Adrenal gland (tissue), 5 donors: ENCODE measurements at regions not wholly inside any gene's neighbourhood (a gene's known extent, or its start where the extent isn't known, plus 50 kb on each side); places are given as distances from the start of the nearest gene placed in this dataset.

Experiments used
- CTCF ChIP-seq, 6 experiments: fragments of 450-650 bp in 4 of 6; fragments of 200-600 bp in 2 of 6; sonication (generic) in 1 of 6; IDR thresholded peaks; 1 replicate in 5 of 6; 2 replicates in 1 of 6; pipeline versions ENCODE4 v1.5.1 to v1.8.0; 2016 to 2021; ENCODE audit warnings: antibody characterized with exemption in 6 of 6, mild to moderate bottlenecking in 2 of 6, moderate library complexity in 1 of 6
- POLR2A ChIP-seq, 2 donors: fragments of 450-650 bp; IDR thresholded peaks; one replicate each; pipeline ENCODE4 v1.6.1; 2017; ENCODE audit warnings: antibody characterized with exemption in 2 of 2, mild to moderate bottlenecking in 2 of 2, moderate library complexity in 1 of 2
- donor health status: DM: no; HTN: no; CAD: no.

- TF ChIP-seq POLR2A (IDR thresholded peaks at IDR 0.05) (no peak), CTCF (IDR thresholded peaks at IDR 0.05) (no peak)
These were observed 78.1 kb upstream of the ZNF644 start for GRCh38 chr1:91099746-91100621.
